Common myeloid progenitor, CD34-positive (primary cell): ENCODE measurements at regions not wholly inside any gene's neighbourhood (a gene's known extent, or its start where the extent isn't known, plus 50 kb on each side); places are given as distances from the start of the nearest gene placed in this dataset.

Experiments used
- CTCF ChIA-PET: fragments of 350-600 bp; sonication (Branson Sonifier 250); formaldehyde crosslinking; loops from one replicate; lab custom pipeline; 2021; ENCODE audit warnings: antibody characterized with exemption; lab: Charles Lee
- POLR2A ChIA-PET: fragments of 350-600 bp; sonication (Branson Sonifier 250); formaldehyde crosslinking; loops from one replicate; lab custom pipeline; 2021; ENCODE audit warnings: antibody characterized with exemption; lab: Charles Lee
- DNase-seq, 3 donors: peaks; one replicate each; pipeline versions ENCODE4 v3.0.0 to v3.0.0-alpha.2; 2013
- H3K27ac ChIP-seq, 2 experiments: 1 replicate in 1 of 2; 2 replicates in 1 of 2; pipeline ENCODE4 v1.7.0; 2013; ENCODE audit warnings: inconsistent platforms in 2 of 2, low read length in 2 of 2, mild to moderate bottlenecking in 2 of 2, low read depth in 1 of 2, moderate library complexity in 1 of 2; ENCODE audit not compliant: severe bottlenecking in 2 of 2, insufficient read depth in 1 of 2, poor library complexity in 1 of 2
- H3K27me3 ChIP-seq, 5 experiments: replicated peaks in 2 of 5; 1 replicate in 3 of 5; 2 replicates in 2 of 5; pipeline versions ENCODE4 v1.6.1 to v1.7.0; 2013; ENCODE audit warnings: low read length in 4 of 5, mild to moderate bottlenecking in 2 of 5, moderate library complexity in 2 of 5, inconsistent platforms in 1 of 5; ENCODE audit not compliant: insufficient read depth in 5 of 5, control insufficient read depth in 4 of 5
- H3K36me3 ChIP-seq, 4 experiments: 1 replicate in 2 of 4; 2 replicates in 2 of 4; pipeline versions ENCODE4 v1.6.1 to v1.7.0; 2013; ENCODE audit warnings: low read length in 3 of 4, control low read depth in 1 of 4, mild to moderate bottlenecking in 1 of 4; ENCODE audit not compliant: control insufficient read depth in 4 of 4, insufficient read depth in 4 of 4
- H3K4me1 ChIP-seq, 4 experiments: 1 replicate in 3 of 4; 2 replicates in 1 of 4; pipeline versions ENCODE4 v1.6.1 to v1.7.1; 2013; ENCODE audit warnings: low read length in 3 of 4, mild to moderate bottlenecking in 3 of 4, control low read depth in 1 of 4, inconsistent platforms in 1 of 4, moderate library complexity in 1 of 4; ENCODE audit not compliant: control insufficient read depth in 4 of 4, insufficient read depth in 4 of 4; ENCODE audit errors: control extremely low read depth in 1 of 4
- H3K4me3 ChIP-seq, 7 experiments: 1 replicate in 4 of 7; 2 replicates in 3 of 7; pipeline versions ENCODE4 v1.5.1 to v1.7.0; 2013; ENCODE audit warnings: mild to moderate bottlenecking in 7 of 7, low read length in 6 of 7, moderate library complexity in 6 of 7, inconsistent platforms in 2 of 7, low read depth in 2 of 7, control low read depth in 1 of 7; ENCODE audit not compliant: insufficient read depth in 4 of 7, control insufficient read depth in 1 of 7; ENCODE audit errors: extremely low read depth in 1 of 7
- H3K9me3 ChIP-seq, 5 experiments: 1 replicate in 4 of 5; 2 replicates in 1 of 5; pipeline versions ENCODE4 v1.6.1 to v1.7.1; 2013; ENCODE audit warnings: low read length in 4 of 5, mild to moderate bottlenecking in 2 of 5, inconsistent platforms in 1 of 5, low read depth in 1 of 5, moderate library complexity in 1 of 5; ENCODE audit not compliant: control insufficient read depth in 4 of 5, insufficient read depth in 2 of 5; ENCODE audit errors: control extremely low read depth in 1 of 5
- WGBS: methylation state at CpG from one replicate; pipeline ENCODE4 v1.1.5; 2013; ENCODE audit not compliant: insufficient coverage; 5-methylcytosine and 5-hydroxymethylcytosine counted together

GRCh38 chr20:30599990-30600389, 657.5 kb upstream of the DEFB115 start:
- ChIA-PET POLR2A (no interaction called here), CTCF (no interaction called here)
- peaks cover 0 to 13% (median 1%) of the 10 kb centered on the region in 5 experiments for H3K9me3 ChIP-seq

GRCh38 chr20:30601974-30602373, 655.5 kb upstream of the DEFB115 start:
- peaks cover 0 to 17% (median 8%) of the 10 kb centered on the region in 5 experiments for H3K9me3 ChIP-seq

More at GRCh38 chr20:30599990-30600389, 657.5 kb upstream of the DEFB115 start:
- Histone ChIP-seq H3K4me1 (no peaks in the 10 kb centered on the region), H3K4me3 (no peak overlapping the region), H3K36me3 (no peaks in the 10 kb centered on the region), H3K27ac (no peak overlapping the region), H3K27me3 (no peaks in the 10 kb centered on the region)
- WGBS, result 71% methylated on average over 2 of the region's 2 CpGs
- DNase-seq, result no peak

DNA sequence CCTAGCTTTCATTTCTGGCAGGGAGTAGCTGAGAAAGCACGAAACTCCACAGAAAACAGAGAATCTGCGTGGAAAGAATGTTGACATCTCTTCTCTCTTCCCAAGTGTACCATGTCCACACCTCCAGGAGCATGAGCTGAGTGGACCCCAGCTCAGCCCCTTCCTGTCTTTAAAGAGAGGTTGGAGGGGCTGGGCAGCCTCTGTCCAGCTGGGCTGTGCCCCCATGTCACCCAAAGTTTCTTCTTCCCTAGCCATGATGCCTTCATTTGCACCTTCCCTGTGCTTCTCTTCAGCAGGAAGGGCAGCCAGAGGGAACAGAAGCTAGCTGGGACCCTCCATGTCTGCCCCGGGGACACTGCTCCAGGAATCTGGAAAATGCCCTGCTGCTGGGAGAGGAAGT, 655.0 kb upstream of the DEFB115 start:
- no peak overlapping the region for H3K4me3 ChIP-seq
- peaks cover 0 to 19% (median 8%) of the 10 kb centered on the region in 5 experiments for H3K9me3 ChIP-seq
- H3K27me3 ChIP-seq, result no peaks in the 10 kb centered on the region
- 80% methylated on average over 3 of the region's 3 CpGs for WGBS
- CTCF ChIA-PET, result no interaction called here
- no peak for DNase-seq
- no peaks in the 10 kb centered on the region for H3K4me1 ChIP-seq
- no peaks in the 10 kb centered on the region for H3K36me3 ChIP-seq
- no peak overlapping the region for H3K27ac ChIP-seq
- POLR2A ChIA-PET, result no interaction called here

More at GRCh38 chr20:30601974-30602373, 655.5 kb upstream of the DEFB115 start:
- WGBS, result 71% methylated on average over 2 of the region's 2 CpGs
- no peak for DNase-seq
- Histone ChIP-seq H3K27ac (no peak overlapping the region), H3K4me1 (no peaks in the 10 kb centered on the region), H3K4me3 (no peak overlapping the region), H3K27me3 (no peaks in the 10 kb centered on the region), H3K36me3 (no peaks in the 10 kb centered on the region)
- POLR2A ChIA-PET, result no interaction called here
- CTCF ChIA-PET, result no interaction called here

DNA sequence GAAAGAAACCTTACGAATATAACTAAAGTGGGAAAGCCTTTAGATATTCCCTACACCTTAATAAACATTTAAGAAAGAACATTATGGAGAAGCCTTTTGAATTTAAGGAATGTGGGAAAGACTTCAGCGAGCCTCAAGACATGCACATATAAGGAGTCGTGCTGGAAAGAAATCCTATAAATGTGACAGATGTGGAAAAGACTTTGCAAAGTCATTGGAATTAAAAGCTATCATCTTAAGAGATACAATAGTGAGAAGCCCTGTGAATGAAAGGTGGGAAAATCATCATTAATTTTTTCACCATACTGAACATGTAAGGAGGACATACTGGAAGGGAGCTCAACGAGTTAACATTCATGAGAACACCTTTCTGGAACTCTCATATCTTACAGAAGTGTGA, 650.5 kb upstream of the DEFB115 start:
- Histone ChIP-seq H3K9me3 (peaks cover 0 to 18% (median 5%) of the 10 kb centered on the region in 5 experiments), H3K36me3 (no peaks in the 10 kb centered on the region), H3K27ac (no peak overlapping the region), H3K27me3 (no peaks in the 10 kb centered on the region), H3K4me3 (no peak overlapping the region), H3K4me1 (no peaks in the 10 kb centered on the region)
- POLR2A ChIA-PET, result no interaction called here
- DNase-seq, result no peak
- CTCF ChIA-PET, result no interaction called here
- WGBS, result no CpG with 5 or more reads among the region's 4 CpGs

DNA sequence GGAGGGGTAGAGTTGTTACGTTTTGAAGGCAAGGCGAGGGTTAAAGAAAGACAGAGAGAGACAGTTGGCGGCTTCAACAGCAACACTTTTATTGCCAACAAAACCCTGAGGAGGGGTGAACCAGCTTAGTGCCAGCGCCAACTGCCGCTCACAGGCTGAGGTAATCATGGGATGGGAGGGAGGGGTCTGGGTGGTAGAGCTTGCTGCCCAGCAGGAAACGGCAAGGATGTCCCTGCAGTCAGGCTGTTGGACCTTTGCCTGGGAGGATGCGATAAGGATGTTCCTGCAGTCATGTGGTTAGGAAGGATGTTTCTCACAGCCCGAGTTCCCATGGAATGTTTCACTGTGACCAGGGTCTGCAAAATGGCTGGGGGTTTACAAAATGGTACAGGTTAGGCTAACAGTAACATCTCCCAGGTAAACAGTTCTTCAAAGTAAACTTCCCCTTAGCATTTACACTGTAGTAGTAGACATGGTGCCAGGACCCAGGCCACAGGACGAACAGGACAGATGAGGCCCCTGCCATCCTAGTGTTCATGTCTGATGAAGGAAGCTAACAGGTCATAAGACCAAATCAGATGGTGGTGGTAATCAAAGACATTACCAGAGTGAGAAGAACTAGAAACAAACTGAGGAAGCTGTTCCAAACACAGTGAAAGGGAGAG, 647.3 kb upstream of the DEFB115 start:
- Histone ChIP-seq H3K27ac (no peak overlapping the region), H3K4me1 (no peaks in the 10 kb centered on the region), H3K36me3 (no peaks in the 10 kb centered on the region), H3K4me3 (no peak overlapping the region), H3K9me3 (peaks cover 0 to 18% (median 5%) of the 10 kb centered on the region in 5 experiments), H3K27me3 (no peaks in the 10 kb centered on the region)
- WGBS, result 82% methylated on average over 7 of the region's 9 CpGs
- POLR2A ChIA-PET, result no interaction called here
- CTCF ChIA-PET, result no interaction called here
- no peak for DNase-seq

DNA sequence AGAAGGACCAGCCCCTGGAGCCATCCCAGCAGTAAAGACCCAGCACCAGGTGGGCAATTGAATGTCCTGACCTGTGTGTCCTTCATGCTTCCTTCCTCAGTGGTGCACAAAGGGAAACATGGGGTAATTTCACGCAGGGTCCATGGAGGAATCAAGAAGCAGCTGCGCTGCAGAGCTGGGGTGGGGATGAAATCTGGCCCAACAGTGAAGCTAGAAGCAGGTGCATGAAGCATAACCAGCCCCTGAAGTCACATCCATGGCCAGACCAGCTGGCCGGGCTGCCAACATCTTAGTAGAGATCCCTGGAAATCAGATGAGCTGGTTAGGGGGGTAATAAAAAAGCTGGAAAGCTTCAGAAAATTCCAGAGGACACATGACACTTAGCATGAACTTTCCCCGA, 646.7 kb upstream of the DEFB115 start:
- POLR2A ChIA-PET, result no interaction called here
- H3K4me1 ChIP-seq, result no peaks in the 10 kb centered on the region
- 85% methylated on average over 4 of the region's 4 CpGs for WGBS
- H3K36me3 ChIP-seq, result no peaks in the 10 kb centered on the region
- no peak for DNase-seq
- H3K4me3 ChIP-seq, result no peak overlapping the region
- H3K27me3 ChIP-seq, result no peaks in the 10 kb centered on the region
- CTCF ChIA-PET, result no interaction called here
- H3K9me3 ChIP-seq, result peaks cover 0 to 18% (median 5%) of the 10 kb centered on the region in 5 experiments
- no peak overlapping the region for H3K27ac ChIP-seq

DNA sequence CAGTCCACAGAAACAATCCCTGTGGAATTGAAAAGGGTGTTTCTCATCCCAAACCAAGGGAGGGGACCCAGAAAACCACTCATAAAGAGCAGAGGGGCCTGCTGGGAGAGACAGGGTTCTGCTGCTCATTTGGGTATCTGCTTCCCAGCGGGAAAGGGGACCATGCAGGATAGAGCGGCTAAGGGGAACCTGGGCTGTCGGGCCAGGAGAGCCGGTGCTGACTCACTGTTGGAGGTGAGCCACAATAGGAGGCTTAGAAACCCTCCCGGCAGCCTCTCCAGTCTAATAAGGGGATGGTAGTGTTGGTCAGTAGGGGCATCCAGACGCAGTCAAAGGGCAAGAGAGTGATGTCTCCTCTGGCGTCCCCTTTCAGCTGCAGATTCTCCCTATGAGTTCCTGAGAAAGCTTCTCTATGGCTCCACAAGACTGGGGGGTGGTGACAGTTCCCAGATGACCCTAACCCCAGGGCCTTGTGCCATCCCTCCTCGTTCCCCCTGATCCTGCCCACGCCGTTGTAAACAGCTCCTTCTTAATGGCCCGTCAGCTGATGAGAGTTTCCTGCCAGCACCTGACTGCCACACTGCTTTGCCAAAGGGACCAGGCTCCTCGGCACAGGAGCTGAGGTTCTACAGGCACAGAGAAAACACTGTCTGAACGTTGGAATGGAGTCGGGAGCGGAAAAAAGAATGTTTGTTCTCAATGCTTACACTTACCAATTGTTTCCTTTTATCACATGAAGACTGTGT, 646.1 kb upstream of the DEFB115 start:
- no peak for DNase-seq
- Histone ChIP-seq H3K4me3 (no peak overlapping the region), H3K27me3 (no peaks in the 10 kb centered on the region), H3K36me3 (no peaks in the 10 kb centered on the region), H3K9me3 (peaks cover 0 to 16% (median 10%) of the 10 kb centered on the region in 5 experiments), H3K4me1 (no peaks in the 10 kb centered on the region), H3K27ac (no peak overlapping the region)
- ChIA-PET CTCF (no interaction called here), POLR2A (no interaction called here)
- WGBS, result 90% methylated on average over 9 of the region's 15 CpGs
